ENCODE measurements at regions not wholly inside any gene's neighbourhood (a gene's known extent, or its start where the extent isn't known, plus 50 kb on each side); places are given as distances from the start of the nearest gene placed in this dataset.
"Not testable (repeated sequence)": the region's sequence is repeated elsewhere in the genome, so short reads cannot be mapped to it uniquely, and the experiment has no call there.

DNA sequence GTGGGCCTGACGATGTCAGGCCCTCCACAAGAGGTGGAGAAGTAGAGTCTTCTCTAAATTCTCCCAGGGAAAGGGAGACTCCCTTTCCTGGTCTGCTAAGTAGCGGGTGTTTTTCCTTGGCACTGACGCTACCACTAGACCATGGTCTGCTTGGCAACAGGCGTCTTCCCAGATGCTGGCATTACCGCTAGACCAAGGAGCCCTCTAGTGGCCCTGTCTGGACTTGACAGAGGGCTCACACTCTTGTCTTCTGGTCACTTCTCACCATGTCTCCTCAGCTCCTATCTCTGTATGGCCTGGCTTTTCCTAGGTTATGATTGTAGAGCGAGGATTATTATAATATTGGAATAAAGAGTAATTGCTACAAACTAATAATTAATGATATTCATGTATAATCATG, 51.1 kb upstream of the RASSF6 start:
- not testable (repeated sequence) for DNase-seq

- no peak for DNase-seq
Measured at GRCh38 chr4:73673286-73673685, 53.0 kb upstream of the RASSF6 start.

DNA sequence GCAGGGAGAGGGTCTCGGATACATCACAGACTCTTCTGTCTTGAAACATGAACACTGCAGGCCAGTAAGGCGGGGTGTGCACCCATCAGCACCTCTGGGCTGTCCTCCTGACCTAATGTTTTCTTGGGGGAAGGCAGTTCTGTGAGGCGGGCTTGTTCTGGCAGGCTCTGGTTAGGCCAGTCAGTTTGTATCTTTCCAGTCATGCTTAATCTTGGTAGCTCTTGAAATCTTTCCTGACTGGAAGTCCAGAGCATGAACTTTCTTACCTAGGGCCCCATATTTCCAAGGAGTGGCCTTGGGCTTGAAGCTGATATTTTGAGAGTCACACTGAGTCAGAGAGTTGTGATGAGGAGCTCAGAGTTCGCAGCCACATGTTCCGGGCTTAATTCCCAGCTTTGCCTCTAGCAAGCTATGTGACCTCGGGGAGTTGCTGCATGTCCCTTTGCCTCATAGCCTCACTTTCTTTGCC, 54.2 kb upstream of the RASSF6 start:
- DNase-seq, result no peak

GRCh38 chr4:73675623-73676022, 55.4 kb upstream of the RASSF6 start:
- DNase-seq, result peak; percentile 24

- DNase-seq, result no peak
Measured at GRCh38 chr4:73676136-73676535, 55.9 kb upstream of the RASSF6 start.

DNA sequence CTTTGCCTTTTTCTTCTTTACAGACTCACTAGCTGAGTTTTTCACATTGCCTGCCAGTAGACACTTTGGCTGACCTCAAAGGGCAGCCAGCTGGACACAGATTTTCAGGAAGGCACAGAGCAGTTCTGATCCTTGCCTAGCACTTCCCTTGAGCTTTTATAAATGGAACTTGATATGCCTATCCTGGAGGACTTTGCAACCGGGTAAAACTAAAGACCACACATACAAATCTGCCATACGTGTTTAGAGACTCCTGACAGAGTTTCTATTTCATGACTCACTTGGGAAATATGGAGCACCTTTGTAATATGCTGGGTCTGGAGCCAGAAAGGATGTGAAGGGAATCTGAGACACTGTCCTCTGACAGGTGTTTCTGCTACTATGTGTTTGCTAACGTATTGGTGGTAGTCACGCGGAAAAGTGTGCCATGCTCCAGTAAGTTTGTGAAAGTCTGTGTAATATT, 56.7 kb upstream of the RASSF6 start:
- peak; percentile 86 for DNase-seq

- DNase-seq, result no peak
Measured at GRCh38 chr4:73679836-73680235, 59.6 kb upstream of the RASSF6 start.

DNA sequence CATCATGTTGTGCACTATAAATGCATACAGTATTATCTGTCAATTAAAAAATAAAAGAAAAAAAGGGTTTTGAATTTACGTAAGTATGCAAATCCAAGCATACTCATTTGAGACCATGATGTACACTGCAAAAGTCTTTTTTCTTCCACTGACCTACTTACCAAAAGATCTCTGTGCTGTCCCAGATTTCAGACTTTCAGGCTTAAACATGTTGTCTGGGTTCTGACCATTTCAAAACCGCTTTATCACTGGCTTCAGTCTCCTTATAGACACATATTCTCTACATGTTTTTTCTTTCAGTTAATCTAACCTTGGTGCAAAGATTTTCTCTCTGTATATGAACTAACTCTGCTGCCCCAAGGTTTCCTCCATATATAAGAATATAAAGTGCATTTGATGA, 58.6 kb upstream of the CXCL8 start:
- no peak for DNase-seq

DNA sequence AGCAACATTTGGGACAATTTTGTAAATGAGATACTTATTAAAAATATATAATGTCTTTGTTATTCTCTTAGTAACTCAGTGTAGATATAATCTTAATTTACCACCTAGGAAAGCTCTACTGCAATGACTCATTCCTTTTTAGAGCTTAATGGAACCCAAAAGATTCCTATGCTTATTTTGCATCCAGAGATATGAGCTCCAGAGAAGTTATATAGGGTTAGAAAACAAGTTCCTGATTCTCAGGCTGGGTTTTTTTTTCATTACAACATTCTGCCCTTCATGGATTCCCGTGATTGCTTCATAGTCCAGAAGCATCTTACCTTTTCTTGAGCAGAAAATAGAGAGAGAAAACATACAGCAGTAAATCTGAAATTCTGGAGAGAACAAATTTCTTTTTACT, 57.9 kb upstream of the CXCL8 start:
- no peak for DNase-seq

- no peak for DNase-seq
Measured at GRCh38 chr4:73683033-73683432, 57.3 kb upstream of the CXCL8 start.

- no peak for DNase-seq
Measured at GRCh38 chr4:73683456-73683855, 56.9 kb upstream of the CXCL8 start.

- DNase-seq, result no peak
Measured at GRCh38 chr4:73684097-73684496, 56.3 kb upstream of the CXCL8 start.

DNA sequence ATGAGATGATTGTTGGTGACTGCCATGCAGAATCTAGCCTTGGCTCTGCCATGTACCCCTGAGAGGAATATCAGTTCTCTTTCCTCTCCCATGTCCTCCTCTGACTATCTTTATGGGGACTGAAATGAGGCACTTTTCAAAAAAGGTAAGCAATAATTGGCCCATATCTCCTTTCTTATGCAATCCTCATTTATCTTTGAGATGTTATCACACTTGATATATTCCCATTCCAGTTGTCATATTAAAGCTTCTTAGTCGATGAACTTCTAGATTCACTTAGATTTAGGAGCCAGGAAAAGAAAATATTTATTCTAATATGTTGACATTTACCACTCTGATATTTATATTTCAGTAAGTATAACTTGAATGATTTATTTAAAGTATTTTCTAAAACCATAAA, 55.3 kb upstream of the CXCL8 start:
- DNase-seq, result no peak

DNA sequence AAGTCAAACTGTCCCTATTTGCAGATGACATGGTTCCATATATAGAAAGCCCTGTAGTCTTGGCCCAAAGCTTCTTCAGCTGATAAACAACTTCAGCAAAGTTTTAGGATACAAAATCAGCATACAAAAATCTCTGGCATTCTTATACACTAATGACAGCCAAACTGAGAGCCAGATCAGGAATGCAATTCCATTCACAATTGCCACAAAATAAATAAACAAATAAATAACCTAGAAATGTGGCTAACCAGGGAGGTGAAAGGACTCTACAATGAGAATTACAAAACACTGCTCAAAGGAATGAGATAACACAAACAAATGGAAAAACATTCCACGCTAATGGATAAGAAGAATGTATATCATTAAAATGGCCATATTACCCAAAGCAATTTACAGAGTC, 52.9 kb upstream of the CXCL8 start:
- no peak for DNase-seq

DNA sequence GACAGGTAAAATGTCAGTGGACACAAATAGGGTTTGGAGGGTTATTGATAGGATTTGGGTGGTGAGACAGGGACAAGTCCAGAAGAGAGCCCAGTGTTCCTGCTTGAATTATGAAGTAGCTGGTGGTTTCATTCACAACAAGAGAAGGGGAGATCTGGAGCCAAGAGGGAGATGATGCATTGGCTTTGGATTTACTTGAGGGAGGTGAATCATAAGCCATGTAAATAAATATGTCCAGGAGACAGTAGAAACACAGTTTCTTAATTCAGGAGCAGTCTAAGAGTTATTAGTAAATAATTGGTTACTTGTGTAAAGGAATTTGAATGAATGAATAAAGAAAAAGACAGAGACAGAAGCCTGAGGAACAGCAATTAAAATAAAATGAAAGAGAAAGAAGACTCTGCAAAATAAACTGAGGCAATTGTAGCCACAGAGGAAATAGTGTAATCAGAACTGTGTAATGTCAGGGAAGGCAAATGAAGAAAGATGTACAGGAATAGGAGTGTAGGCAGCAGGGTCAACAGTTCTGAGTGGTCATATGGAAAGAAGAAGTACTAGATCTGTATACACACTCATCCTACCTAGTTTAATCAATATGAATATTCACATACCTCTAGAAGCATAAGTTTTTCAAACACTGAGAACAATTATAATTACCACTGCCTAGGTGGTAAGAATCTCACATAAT, 50.2 kb upstream of the CXCL8 start:
- DNase-seq, result no peak

All from NCI-H1092 treated with DMSO at 0.1 percent for 48 hours (cell line).